K562 (cell line): ENCODE measurements at regions not wholly inside any gene's neighbourhood (a gene's known extent, or its start where the extent isn't known, plus 50 kb on each side); places are given as distances from the start of the nearest gene placed in this dataset.
"Not testable (repeated sequence)": the region's sequence is repeated elsewhere in the genome, so short reads cannot be mapped to it uniquely, and the experiment has no call there.

ENCODE experiments used
- ATAC-seq: fragments of 200-7000 bp; cut with Tn5 transposase; 3 replicates; pipeline ENCODE4 v1.9.1; 2020; ENCODE audit warnings: moderate library complexity
- BruUV-seq: library from RNA; stranded (reverse); fragments of 400-500 nt; replicated peaks from 2 replicates; lab custom pipeline; 2021; lab: Mats Ljungman, UMichigan
- CTCF ChIA-PET: fragments of 300-600 bp; formaldehyde crosslinking; extraction: SDS; loops from one replicate; lab custom pipeline; 2021; ENCODE audit warnings: low intra/inter-chr PET ratio; lab: Yijun Ruan, JAX
- POLR2A ChIA-PET: fragments of 300-600, 350-650 bp; sonication (Branson Sonifier 250); formaldehyde crosslinking; extraction: SDS; loops from one replicate; lab custom pipeline; 2021; ENCODE audit warnings: antibody characterized with exemption, inconsistent platforms; lab: Yijun Ruan, JAX
- DNase-seq, 4 experiments: peaks; one replicate each; pipeline versions ENCODE4 v3.0.0 to v3.0.0-alpha.2; 2011 to 2018; ENCODE audit warnings: low spot score in 3 of 4, mixed read lengths in 3 of 4; ENCODE audit errors: extremely low read depth in 1 of 4
- FAIRE-seq: peaks from 2 replicates; lab custom pipeline; 2011; peaks lifted over from hg19 to GRCh38; lab: Jason Lieb, UNC
- H2AFZ ChIP-seq: 2 replicates; pipeline ENCODE4 v1.6.0; 2011; ENCODE audit warnings: low read depth, low read length, control low read depth, inconsistent platforms
- H3K27ac ChIP-seq: fragments of 200-600 bp; 3 replicates; pipeline ENCODE4 v1.8.0; 2011; ENCODE audit warnings: low read depth, mild to moderate bottlenecking, control low read depth, inconsistent platforms, low read length, moderate library complexity, mixed read lengths; ENCODE audit errors: extremely low read depth
- H3K27me3 ChIP-seq, 2 experiments: fragments of 300-600 bp in 1 of 2; 2 replicates in 1 of 2; 3 replicates in 1 of 2; pipeline versions ENCODE4 v1.6.0 to v1.8.0; 2011; ENCODE audit warnings: inconsistent platforms in 2 of 2, low read length in 2 of 2, mild to moderate bottlenecking in 1 of 2, mixed read lengths in 1 of 2, moderate library complexity in 1 of 2; ENCODE audit not compliant: control insufficient read depth in 2 of 2, insufficient read depth in 2 of 2
- H3K36me3 ChIP-seq: fragments of 300-600 bp; 3 replicates; pipeline ENCODE4 v1.8.0; 2011; ENCODE audit warnings: mild to moderate bottlenecking, low read length, inconsistent platforms; ENCODE audit not compliant: control insufficient read depth, insufficient read depth
- H3K4me1 ChIP-seq, 2 experiments: fragments of 200-600 bp in 1 of 2; replicated peaks in 1 of 2; 2 replicates in 1 of 2; 3 replicates in 1 of 2; pipeline versions ENCODE4 v1.5.1 to v1.8.0; 2011; ENCODE audit warnings: inconsistent platforms in 2 of 2, low read length in 2 of 2, mild to moderate bottlenecking in 1 of 2, mixed read lengths in 1 of 2, moderate library complexity in 1 of 2; ENCODE audit not compliant: control insufficient read depth in 2 of 2, insufficient read depth in 2 of 2
- H3K4me2 ChIP-seq: 2 replicates; pipeline ENCODE4 v1.6.1; 2011; ENCODE audit warnings: low read length, control low read depth, inconsistent platforms, mixed read lengths; ENCODE audit not compliant: insufficient read depth
- H3K4me3 ChIP-seq: fragments of 200-600 bp; sonication (generic), shearing (Covaris generic); 2 replicates; pipeline ENCODE4 v1.5.1; 2016; ENCODE audit warnings: control low read depth, inconsistent platforms
- H3K79me2 ChIP-seq: fragments of 200-600 bp; 3 replicates; pipeline ENCODE4 v1.8.0; 2011; ENCODE audit warnings: low read length, inconsistent platforms; ENCODE audit not compliant: control insufficient read depth, insufficient read depth
- H3K9ac ChIP-seq, 2 experiments: 2 replicates each; pipeline versions ENCODE4 v1.6.0 to v1.6.1; 2011; ENCODE audit warnings: low read depth in 2 of 2, low read length in 2 of 2, control low read depth in 1 of 2, inconsistent platforms in 1 of 2, mild to moderate bottlenecking in 1 of 2, mixed read lengths in 1 of 2; ENCODE audit not compliant: insufficient read depth in 1 of 2
- H3K9me1 ChIP-seq: one replicate; pipeline ENCODE4 v1.6.0; 2011; ENCODE audit warnings: inconsistent platforms, mild to moderate bottlenecking, low read length, moderate library complexity; ENCODE audit not compliant: control insufficient read depth, insufficient read depth
- H3K9me3 ChIP-seq: replicated peaks from 2 replicates; pipeline ENCODE4 v1.5.1; 2011; ENCODE audit warnings: low read depth, low read length, inconsistent platforms; ENCODE audit not compliant: control insufficient read depth, insufficient read depth
- H4K20me1 ChIP-seq: replicated peaks from 2 replicates; pipeline ENCODE4 v1.6.1; 2011; ENCODE audit warnings: low read length, inconsistent platforms, mixed read lengths; ENCODE audit not compliant: control insufficient read depth, insufficient read depth
- whole genome bisulfite sequencing: fragments of 100-300 bp; shearing (Covaris generic); methylation state at CpG from one replicate; pipeline ENCODE4 v1.1.6; 2016; ENCODE audit warnings: low coverage, mixed read lengths; ENCODE audit not compliant: insufficient coverage; ENCODE audit errors: missing lambda C conversion rate; 5-methylcytosine and 5-hydroxymethylcytosine counted together
- in situ Hi-C: fragments of 300-500 bp; cut with MboI; formaldehyde crosslinking; loops from 4 replicates; pipeline ENCODE4 v1.15.0; 2018; ENCODE audit warnings: inconsistent platforms, mixed read lengths
- intact Hi-C: fragments of 100-400 bp; cut with micrococcal nuclease; formaldehyde crosslinking; loops from 2 replicates; pipeline ENCODE4 v1.14.2; 2022
- TF ChIP-seq, protein P1 (sequence below), 2 experiments: fragments of 450-650 bp in 1 of 2; IDR thresholded peaks; 2 replicates each; pipeline ENCODE4 v1.6.1; 2011 to 2017; ENCODE audit warnings: low read depth in 2 of 2, antibody characterized with exemption in 1 of 2, borderline replicate concordance in 1 of 2, low read length in 1 of 2, mild to moderate bottlenecking in 1 of 2, mixed read lengths in 1 of 2; ENCODE audit not compliant: control insufficient read depth in 1 of 2
- TF ChIP-seq, protein P2 (sequence below): fragments of 450-650 bp; formaldehyde crosslinking; IDR thresholded peaks from 2 replicates; pipeline ENCODE4 v1.4.0; 2022; ENCODE audit warnings: missing genetic modification characterization
- TF ChIP-seq, protein P3 (sequence below): fragments of 450-650 bp; IDR thresholded peaks from 2 replicates; pipeline ENCODE4 v1.6.1; 2016; ENCODE audit warnings: antibody characterized with exemption
- TF ChIP-seq, protein P4 (sequence below): IDR thresholded peaks from 2 replicates; pipeline ENCODE4 v1.6.1; 2016; ENCODE audit warnings: missing genetic modification characterization, missing compliant biosample characterization

DNA sequence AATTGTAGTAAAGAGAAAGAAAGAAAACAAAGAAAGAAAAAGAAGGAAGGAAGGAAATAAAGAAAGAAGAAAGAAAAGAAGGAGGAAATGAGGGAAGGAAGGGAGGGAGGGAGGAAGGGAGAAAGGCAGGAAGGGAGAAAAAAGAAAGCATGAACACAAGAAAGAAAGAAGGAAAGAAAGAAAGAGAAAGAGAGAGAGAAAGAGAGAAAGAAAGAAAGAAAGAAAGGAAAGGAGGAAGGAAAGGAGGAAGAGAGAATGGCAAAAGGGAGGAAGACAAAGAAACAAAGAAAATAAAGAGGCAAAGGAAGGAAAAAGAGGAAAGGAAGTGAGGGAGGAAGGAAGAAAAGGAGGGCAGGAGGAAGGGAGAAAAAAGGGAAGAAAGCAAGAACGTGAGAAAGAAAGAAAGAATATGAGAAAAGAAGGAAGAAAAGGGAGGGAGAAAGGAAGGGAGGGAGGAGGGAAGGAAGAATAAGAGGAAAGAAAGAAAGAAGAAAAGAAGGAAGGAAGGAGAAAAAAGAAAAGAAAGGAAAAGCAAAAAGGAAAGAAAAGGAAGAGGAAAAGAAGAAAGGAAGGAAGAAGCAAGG lies 2775.4 kb downstream of the RPIA start:
- H3K4me2 ChIP-seq, H2AFZ ChIP-seq, H3K79me2 ChIP-seq, CTCF ChIA-PET, H3K27ac ChIP-seq, BruUV-seq, H3K9me1 ChIP-seq, ATAC-seq, in situ Hi-C loops, H3K36me3 ChIP-seq, H3K9me3 ChIP-seq, H4K20me1 ChIP-seq, H3K27me3 ChIP-seq, FAIRE-seq, H3K9ac ChIP-seq, POLR2A ChIA-PET, H3K4me3 ChIP-seq, DNase-seq, intact Hi-C loops, H3K4me1 ChIP-seq: not testable (repeated sequence)
- TF ChIP-seq, protein P1, sequence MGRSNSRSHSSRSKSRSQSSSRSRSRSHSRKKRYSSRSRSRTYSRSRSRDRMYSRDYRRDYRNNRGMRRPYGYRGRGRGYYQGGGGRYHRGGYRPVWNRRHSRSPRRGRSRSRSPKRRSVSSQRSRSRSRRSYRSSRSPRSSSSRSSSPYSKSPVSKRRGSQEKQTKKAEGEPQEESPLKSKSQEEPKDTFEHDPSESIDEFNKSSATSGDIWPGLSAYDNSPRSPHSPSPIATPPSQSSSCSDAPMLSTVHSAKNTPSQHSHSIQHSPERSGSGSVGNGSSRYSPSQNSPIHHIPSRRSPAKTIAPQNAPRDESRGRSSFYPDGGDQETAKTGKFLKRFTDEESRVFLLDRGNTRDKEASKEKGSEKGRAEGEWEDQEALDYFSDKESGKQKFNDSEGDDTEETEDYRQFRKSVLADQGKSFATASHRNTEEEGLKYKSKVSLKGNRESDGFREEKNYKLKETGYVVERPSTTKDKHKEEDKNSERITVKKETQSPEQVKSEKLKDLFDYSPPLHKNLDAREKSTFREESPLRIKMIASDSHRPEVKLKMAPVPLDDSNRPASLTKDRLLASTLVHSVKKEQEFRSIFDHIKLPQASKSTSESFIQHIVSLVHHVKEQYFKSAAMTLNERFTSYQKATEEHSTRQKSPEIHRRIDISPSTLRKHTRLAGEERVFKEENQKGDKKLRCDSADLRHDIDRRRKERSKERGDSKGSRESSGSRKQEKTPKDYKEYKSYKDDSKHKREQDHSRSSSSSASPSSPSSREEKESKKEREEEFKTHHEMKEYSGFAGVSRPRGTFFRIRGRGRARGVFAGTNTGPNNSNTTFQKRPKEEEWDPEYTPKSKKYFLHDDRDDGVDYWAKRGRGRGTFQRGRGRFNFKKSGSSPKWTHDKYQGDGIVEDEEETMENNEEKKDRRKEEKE (IDR thresholded peaks at IDR 0.05; ENCODE audit: borderline replicate concordance in 1 of 2, control insufficient read depth in 1 of 2, low read depth in 2 of 2, low read length in 1 of 2): 0 out of 4 replicates have a peak, but pooled peaks of 1 of the 2 experiments have one; percentile 72
- TF ChIP-seq, protein P2, sequence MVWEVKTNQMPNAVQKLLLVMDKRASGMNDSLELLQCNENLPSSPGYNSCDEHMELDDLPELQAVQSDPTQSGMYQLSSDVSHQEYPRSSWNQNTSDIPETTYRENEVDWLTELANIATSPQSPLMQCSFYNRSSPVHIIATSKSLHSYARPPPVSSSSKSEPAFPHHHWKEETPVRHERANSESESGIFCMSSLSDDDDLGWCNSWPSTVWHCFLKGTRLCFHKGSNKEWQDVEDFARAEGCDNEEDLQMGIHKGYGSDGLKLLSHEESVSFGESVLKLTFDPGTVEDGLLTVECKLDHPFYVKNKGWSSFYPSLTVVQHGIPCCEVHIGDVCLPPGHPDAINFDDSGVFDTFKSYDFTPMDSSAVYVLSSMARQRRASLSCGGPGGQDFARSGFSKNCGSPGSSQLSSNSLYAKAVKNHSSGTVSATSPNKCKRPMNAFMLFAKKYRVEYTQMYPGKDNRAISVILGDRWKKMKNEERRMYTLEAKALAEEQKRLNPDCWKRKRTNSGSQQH (CRISPR knock-in tag): 0 out of 2 replicates have a peak, but pooled peaks have one; percentile 54
- TF ChIP-seq, protein P3, sequence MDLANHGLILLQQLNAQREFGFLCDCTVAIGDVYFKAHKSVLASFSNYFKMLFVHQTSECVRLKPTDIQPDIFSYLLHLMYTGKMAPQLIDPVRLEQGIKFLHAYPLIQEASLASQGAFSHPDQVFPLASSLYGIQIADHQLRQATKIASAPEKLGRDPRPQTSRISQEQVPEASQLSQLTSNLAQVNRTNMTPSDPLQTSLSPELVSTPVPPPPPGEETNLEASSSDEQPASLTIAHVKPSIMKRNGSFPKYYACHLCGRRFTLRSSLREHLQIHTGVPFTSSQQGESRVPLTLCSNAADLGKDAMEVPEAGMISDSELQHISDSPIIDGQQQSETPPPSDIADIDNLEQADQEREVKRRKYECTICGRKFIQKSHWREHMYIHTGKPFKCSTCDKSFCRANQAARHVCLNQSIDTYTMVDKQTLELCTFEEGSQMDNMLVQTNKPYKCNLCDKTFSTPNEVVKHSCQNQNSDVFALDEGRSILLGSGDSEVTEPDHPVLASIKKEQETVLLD: 0 out of 2 replicates have a peak, but pooled peaks have one; percentile 34
- TF ChIP-seq, protein P4, sequence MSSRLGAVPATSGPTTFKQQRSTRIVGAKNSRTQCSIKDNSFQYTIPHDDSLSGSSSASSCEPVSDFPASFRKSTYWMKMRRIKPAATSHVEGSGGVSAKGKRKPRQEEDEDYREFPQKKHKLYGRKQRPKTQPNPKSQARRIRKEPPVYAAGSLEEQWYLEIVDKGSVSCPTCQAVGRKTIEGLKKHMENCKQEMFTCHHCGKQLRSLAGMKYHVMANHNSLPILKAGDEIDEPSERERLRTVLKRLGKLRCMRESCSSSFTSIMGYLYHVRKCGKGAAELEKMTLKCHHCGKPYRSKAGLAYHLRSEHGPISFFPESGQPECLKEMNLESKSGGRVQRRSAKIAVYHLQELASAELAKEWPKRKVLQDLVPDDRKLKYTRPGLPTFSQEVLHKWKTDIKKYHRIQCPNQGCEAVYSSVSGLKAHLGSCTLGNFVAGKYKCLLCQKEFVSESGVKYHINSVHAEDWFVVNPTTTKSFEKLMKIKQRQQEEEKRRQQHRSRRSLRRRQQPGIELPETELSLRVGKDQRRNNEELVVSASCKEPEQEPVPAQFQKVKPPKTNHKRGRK (tag): peak; percentile 98
- 0% methylated on average over 1 of the region's 1 CpG for WGBS
